SKM-1 (cell line): ENCODE measurements at regions not wholly inside any gene's neighbourhood (a gene's known extent, or its start where the extent isn't known, plus 50 kb on each side); places are given as distances from the start of the nearest gene placed in this dataset.
A peak's percentile ranks its signal among the peaks of the same experiment; 100 is the strongest.

Experiments used
- DNase-seq: peaks from one replicate; lab custom pipeline; 2025; ENCODE audit not compliant: unreplicated experiment; lab: John Stamatoyannopoulos, UW

- peak; percentile 4 for DNase-seq
Measured at GRCh38 chr3:59107856-59108815, 58.3 kb upstream of the CFAP20DC start.

DNA sequence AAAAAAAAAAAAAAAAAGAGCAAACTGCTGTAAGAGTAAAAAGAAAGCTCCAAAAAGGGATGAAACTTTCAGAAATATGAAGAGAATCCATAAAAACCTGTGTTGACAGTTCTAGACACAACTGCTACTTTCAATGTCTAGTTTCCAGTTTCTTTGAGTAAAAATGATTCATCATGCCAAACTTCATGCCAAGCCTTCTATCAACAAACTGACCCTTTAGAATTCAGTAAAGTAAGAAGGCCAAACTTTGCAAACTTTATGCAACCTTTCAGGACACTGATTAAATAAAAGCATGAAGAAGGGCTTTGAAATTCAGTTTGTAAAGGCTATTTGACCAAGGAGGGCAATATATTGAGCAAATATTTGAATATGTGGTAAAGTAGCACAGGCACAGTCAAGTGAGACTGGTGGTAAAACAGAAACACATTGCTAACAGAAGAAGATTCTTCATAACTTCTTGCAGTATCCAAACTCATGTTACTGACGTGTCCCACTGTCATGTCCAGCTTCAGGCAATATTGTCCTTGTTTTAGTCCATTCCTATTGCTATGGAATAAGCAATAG, 56.3 kb upstream of the CFAP20DC start:
- no peak for DNase-seq

DNA sequence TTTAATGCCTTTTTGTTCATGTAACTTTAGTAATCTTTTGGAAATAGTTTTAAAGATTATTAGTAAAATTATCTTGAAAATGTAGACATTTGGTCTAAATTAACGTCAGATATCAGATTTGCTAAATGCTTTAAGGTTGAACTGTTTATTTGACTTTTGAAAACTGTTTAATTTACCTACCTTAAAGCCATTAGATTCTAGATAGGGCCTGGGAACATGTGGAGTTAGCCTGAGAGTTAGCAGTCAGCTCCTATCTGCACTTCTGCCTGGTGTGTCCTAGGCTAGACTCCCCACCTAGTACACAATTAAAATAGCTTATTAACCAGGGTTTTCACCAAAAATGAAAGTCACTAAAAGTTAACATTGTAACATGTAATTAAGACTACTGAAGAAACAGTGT, 53.7 kb upstream of the CFAP20DC start:
- no peak for DNase-seq

GRCh38 chr3:59101231-59101736, 51.5 kb upstream of the CFAP20DC start:
- no peak for DNase-seq
